ENCODE measurements at regions not wholly inside any gene's neighbourhood (a gene's known extent, or its start where the extent isn't known, plus 50 kb on each side); places are given as distances from the start of the nearest gene placed in this dataset.

DNA sequence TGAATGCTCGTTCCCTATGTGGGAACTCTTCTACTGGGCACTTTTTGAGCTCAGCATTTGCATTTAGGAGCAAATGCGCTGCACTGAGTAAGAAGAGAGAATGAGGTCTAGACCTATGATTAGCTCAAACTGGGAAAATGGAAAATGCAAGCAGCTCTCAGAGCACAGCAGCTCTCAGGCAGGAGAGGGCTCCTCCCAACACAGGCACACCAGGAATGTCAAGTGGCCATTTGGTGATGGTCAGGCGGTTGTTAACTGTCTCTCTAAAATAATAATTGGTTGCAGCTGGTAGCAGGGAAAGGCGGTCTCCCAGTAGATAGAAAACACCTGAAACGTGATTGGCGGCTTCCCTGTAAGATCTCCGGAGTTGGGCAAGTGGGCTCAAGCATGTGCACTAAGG, 162.0 kb upstream of the ECI2 start (continued):
- TF ChIP-seq MYC (IDR thresholded peaks at IDR 0.05; ENCODE audit: low read depth, low read length): no peak
- no peak for TF ChIP-seq MYC (CRISPR knock-in tag; IDR thresholded peaks at IDR 0.05; ENCODE audit: borderline replicate concordance, low read depth)
- TF ChIP-seq POLR3G (IDR thresholded peaks at IDR 0.05; ENCODE audit: extremely low read depth, insufficient read length, insufficient replicate concordance): no peak
- TF ChIP-seq, protein P1, sequence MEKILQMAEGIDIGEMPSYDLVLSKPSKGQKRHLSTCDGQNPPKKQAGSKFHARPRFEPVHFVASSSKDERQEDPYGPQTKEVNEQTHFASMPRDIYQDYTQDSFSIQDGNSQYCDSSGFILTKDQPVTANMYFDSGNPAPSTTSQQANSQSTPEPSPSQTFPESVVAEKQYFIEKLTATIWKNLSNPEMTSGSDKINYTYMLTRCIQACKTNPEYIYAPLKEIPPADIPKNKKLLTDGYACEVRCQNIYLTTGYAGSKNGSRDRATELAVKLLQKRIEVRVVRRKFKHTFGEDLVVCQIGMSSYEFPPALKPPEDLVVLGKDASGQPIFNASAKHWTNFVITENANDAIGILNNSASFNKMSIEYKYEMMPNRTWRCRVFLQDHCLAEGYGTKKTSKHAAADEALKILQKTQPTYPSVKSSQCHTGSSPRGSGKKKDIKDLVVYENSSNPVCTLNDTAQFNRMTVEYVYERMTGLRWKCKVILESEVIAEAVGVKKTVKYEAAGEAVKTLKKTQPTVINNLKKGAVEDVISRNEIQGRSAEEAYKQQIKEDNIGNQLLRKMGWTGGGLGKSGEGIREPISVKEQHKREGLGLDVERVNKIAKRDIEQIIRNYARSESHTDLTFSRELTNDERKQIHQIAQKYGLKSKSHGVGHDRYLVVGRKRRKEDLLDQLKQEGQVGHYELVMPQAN (IDR thresholded peaks at IDR 0.05; ENCODE audit: borderline replicate concordance): no peak

- ChIA-PET CTCF (ENCODE audit: low intra/inter-chr PET ratio) (no interaction called here), POLR2A (interaction anchor here (0.5 to 1.2 kb wide), 2 partner anchors 12 to 829 kb away, joined by 3 read pairs; no protein-coding TSS in a partner anchor)
These were observed 161.2 kb upstream of the ECI2 start for GRCh38 chr6:4296552-4296951.

More at GRCh38 chr6:4296552-4296951, 161.2 kb upstream of the ECI2 start:
- Histone ChIP-seq H3K9me1 (ENCODE audit: control insufficient read depth, insufficient read depth, low read length) (no peaks in the 10 kb centered on the region), H4K20me1 (replicated peaks; ENCODE audit: control insufficient read depth, insufficient read depth, low read length) (no peaks in the 10 kb centered on the region), H3K27me3 (ENCODE audit: control insufficient read depth in 2 of 2, insufficient read depth in 2 of 2, low read length in 2 of 2) (peaks cover 2 to 18% of the 10 kb centered on the region in 2 experiments; a peak in 2 of 5 replicates), H3K9ac (ENCODE audit: insufficient read depth in 1 of 2, low read depth in 2 of 2, low read length in 2 of 2) (no peak overlapping the region), H3K4me1 (replicated peaks in 1 of 2; ENCODE audit: control insufficient read depth in 2 of 2, insufficient read depth in 2 of 2, low read length in 2 of 2) (peaks cover 0 to 14% of the 10 kb centered on the region in 2 experiments), H3K4me3 (no peak overlapping the region), H3K36me3 (ENCODE audit: control insufficient read depth, insufficient read depth, low read length) (no peaks in the 10 kb centered on the region), H3K4me2 (ENCODE audit: insufficient read depth, low read length) (no peak overlapping the region), H3K9me3 (replicated peaks; ENCODE audit: control insufficient read depth, insufficient read depth, low read depth, low read length) (no peaks in the 10 kb centered on the region), H3K79me2 (ENCODE audit: control insufficient read depth, insufficient read depth, low read length) (no peaks in the 10 kb centered on the region), H3K27ac (ENCODE audit: extremely low read depth, low read depth, low read length) (no peak overlapping the region), H2AFZ (ENCODE audit: low read depth, low read length) (no peak overlapping the region)
- intact Hi-C loops (cut with micrococcal nuclease) (no loop called here), in situ Hi-C loops (cut with MboI) (no loop called here)
- TF ChIP-seq NR2C2 (CRISPR knock-in tag; IDR thresholded peaks at IDR 0.05) (no peak), NR2C2 (tag; IDR thresholded peaks at IDR 0.05) (no peak), XRCC4 (IDR thresholded peaks at IDR 0.05; ENCODE audit: extremely low read depth, insufficient read depth, insufficient read length) (no peak), GABPB1 (CRISPR knock-in tag; IDR thresholded peaks at IDR 0.05) (no peak), XRCC5 (IDR thresholded peaks at IDR 0.05; ENCODE audit: low read depth, low read length) (no peak), MYC (IDR thresholded peaks at IDR 0.05; ENCODE audit: low read depth, low read length) (no peak), MYC (CRISPR knock-in tag; IDR thresholded peaks at IDR 0.05; ENCODE audit: borderline replicate concordance, low read depth) (no peak), PPARD (CRISPR knock-in tag; IDR thresholded peaks at IDR 0.05) (no peak), ZNF316 (IDR thresholded peaks at IDR 0.05) (no peak)
- no peak for DNase-seq (ENCODE audit: extremely low read depth in 1 of 4, low spot score in 3 of 4)
- ATAC-seq: no peak
- 13% methylated on average over 3 of the region's 3 CpGs for WGBS (ENCODE audit: insufficient coverage, low coverage, missing lambda C conversion rate)
- no peak for FAIRE-seq
- no TSS peak for BruUV-seq (replicated peaks)

Data from K562 (cell line).